ENCODE measurements at regions not wholly inside any gene's neighbourhood (a gene's known extent, or its start where the extent isn't known, plus 50 kb on each side); places are given as distances from the start of the nearest gene placed in this dataset.
"Not testable (repeated sequence)": the region's sequence is repeated elsewhere in the genome, so short reads cannot be mapped to it uniquely, and the experiment has no call there.

DNA sequence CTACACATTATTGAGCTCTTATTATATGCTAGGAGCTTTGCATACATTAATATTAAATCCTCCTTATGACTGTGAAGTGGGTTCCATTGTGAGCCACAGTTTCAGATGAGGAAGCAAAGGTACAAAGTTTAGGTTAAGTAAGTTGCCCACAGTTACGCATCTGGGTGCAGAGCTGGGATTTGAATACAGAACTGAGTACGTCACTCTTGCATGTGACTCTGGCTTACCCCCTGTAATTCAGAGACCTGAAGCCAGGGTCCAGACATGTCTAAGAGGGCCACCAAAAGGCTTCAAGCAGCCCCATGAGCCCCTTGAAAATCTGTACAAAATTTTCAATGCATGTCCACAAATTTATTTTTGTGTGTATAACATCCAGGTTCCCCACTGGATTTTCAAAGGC lies 71.8 kb downstream of the KLF15 start:
- Histone ChIP-seq H3K4me1 (ENCODE audit: control insufficient read depth in 3 of 3, insufficient read depth in 2 of 3, low read depth in 1 of 3, low read length in 2 of 3) (peaks cover 0 to 6% (median 0%) of the 10 kb centered on the region in 3 donors), H3K27ac (ENCODE audit: low read depth in 1 of 3, low read length in 2 of 3) (no peak overlapping the region), H3K27me3 (ENCODE audit: control insufficient read depth in 3 of 3, insufficient read depth in 3 of 3, low read length in 3 of 3) (peaks cover 0 to 38% (median 3%) of the 10 kb centered on the region in 3 donors), H3K36me3 (ENCODE audit: control insufficient read depth in 3 of 3, insufficient read depth in 2 of 3, low read depth in 1 of 3, low read length in 3 of 3) (no peaks in the 10 kb centered on the region), H3K9me3 (ENCODE audit: control insufficient read depth in 2 of 2, insufficient read depth in 1 of 2, low read depth in 1 of 2, low read length in 1 of 2) (peaks cover 0 to 6% of the 10 kb centered on the region in 2 donors), H3K4me3 (ENCODE audit: low read depth in 1 of 3, low read length in 3 of 3) (no peak overlapping the region)
- 92 to 95% (median 92%) methylated on average over 2 of the region's 2 CpGs for WGBS, 3 donors
- DNase-seq (no peak), FAIRE-seq (no peak)

DNA sequence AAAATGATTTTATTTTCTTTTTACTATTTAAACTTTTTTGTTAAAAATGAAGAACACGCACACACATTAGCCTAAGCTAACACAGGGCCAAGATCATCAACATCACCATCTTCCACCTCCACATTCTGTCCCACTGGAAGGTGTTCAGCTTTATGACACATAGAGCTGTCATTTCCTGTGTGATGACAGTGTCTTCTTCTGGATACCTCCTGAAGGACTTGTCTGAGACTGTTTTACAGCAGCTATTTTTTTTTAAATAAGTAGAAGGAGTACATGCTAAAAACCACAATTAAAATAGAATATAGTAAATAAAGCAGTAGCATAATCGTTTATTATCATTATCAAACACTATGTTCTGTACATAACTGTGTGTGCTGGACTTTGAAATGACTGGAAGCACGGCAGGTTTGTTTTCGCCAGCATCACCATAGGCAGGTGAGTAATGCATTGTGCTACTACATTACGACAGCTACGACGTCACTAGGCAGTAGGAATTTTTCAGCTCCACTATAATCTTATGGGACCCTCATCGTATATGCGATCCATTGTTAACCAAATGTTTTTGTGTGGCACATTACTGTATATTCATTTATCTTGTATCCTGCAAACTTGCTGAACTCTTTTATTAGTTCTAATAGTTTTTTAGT lies 72.8 kb downstream of the KLF15 start:
- peak; percentile 15 to 43 for DNase-seq
- Histone ChIP-seq H3K27ac (ENCODE audit: low read depth in 1 of 3, low read length in 2 of 3) (no peak overlapping the region), H3K36me3 (ENCODE audit: control insufficient read depth in 3 of 3, insufficient read depth in 2 of 3, low read depth in 1 of 3, low read length in 3 of 3) (no peaks in the 10 kb centered on the region), H3K27me3 (ENCODE audit: control insufficient read depth in 3 of 3, insufficient read depth in 3 of 3, low read length in 3 of 3) (peaks cover 0 to 30% (median 3%) of the 10 kb centered on the region in 3 donors), H3K4me1 (ENCODE audit: control insufficient read depth in 3 of 3, insufficient read depth in 2 of 3, low read depth in 1 of 3, low read length in 2 of 3) (peaks cover 0 to 6% (median 0%) of the 10 kb centered on the region in 3 donors), H3K9me3 (ENCODE audit: control insufficient read depth in 2 of 2, insufficient read depth in 1 of 2, low read depth in 1 of 2, low read length in 1 of 2) (peaks cover 0 to 6% of the 10 kb centered on the region in 2 donors), H3K4me3 (ENCODE audit: low read depth in 1 of 3, low read length in 3 of 3) (no peak overlapping the region)
- WGBS, 3 donors, result 36 to 71% (median 41%) methylated on average over 9 of the region's 9 CpGs
- FAIRE-seq, result no peak

DNA sequence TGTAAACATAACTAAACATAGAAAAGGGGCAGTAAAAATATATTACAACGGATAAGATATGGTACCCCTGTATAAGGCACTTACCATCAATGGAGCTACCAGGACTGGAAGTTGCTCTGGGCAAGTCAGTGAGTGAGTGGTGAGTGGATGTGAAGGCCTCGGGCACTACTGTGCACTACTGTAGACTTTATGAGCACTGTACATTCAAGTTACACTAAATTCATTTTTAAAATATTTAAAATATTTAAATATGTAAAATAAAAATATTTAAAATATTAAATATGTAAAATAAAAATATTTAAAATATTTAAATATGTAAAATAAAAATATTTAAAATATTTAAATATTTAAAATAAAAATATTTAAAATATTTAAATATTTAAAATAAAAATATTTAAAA lies 73.6 kb downstream of the KLF15 start:
- not testable (repeated sequence) for DNase-seq; H3K9me3 ChIP-seq (ENCODE audit: control insufficient read depth in 2 of 2, insufficient read depth in 1 of 2, low read depth in 1 of 2, low read length in 1 of 2); H3K27ac ChIP-seq (ENCODE audit: low read depth in 1 of 3, low read length in 2 of 3); H3K4me1 ChIP-seq (ENCODE audit: control insufficient read depth in 3 of 3, insufficient read depth in 2 of 3, low read depth in 1 of 3, low read length in 2 of 3); H3K36me3 ChIP-seq (ENCODE audit: control insufficient read depth in 3 of 3, insufficient read depth in 2 of 3, low read depth in 1 of 3, low read length in 3 of 3); H3K4me3 ChIP-seq (ENCODE audit: low read depth in 1 of 3, low read length in 3 of 3)
- peaks cover 0 to 27% (median 3%) of the 10 kb centered on the region in 3 donors for H3K27me3 ChIP-seq (ENCODE audit: control insufficient read depth in 3 of 3, insufficient read depth in 3 of 3, low read length in 3 of 3)
- FAIRE-seq, result peak; percentile 100
- 71 to 84% (median 82%) methylated on average over 2 of the region's 2 CpGs for WGBS, 3 donors

GRCh38 chr3:126279853-126280252 lies 77.4 kb downstream of the KLF15 start:
- Histone ChIP-seq H3K36me3 (ENCODE audit: control insufficient read depth in 3 of 3, insufficient read depth in 2 of 3, low read depth in 1 of 3, low read length in 3 of 3) (no peaks in the 10 kb centered on the region), H3K4me1 (ENCODE audit: control insufficient read depth in 3 of 3, insufficient read depth in 2 of 3, low read depth in 1 of 3, low read length in 2 of 3) (no peaks in the 10 kb centered on the region), H3K4me3 (ENCODE audit: low read depth in 1 of 3, low read length in 3 of 3) (no peak overlapping the region), H3K27me3 (ENCODE audit: control insufficient read depth in 3 of 3, insufficient read depth in 3 of 3, low read length in 3 of 3) (peaks cover 0 to 6% (median 0%) of the 10 kb centered on the region in 3 donors), H3K27ac (ENCODE audit: low read depth in 1 of 3, low read length in 2 of 3) (no peak overlapping the region), H3K9me3 (ENCODE audit: control insufficient read depth in 2 of 2, insufficient read depth in 1 of 2, low read depth in 1 of 2, low read length in 1 of 2) (peaks cover 0 to 6% of the 10 kb centered on the region in 2 donors)
- WGBS, 3 donors, result 71 to 79% (median 75%) methylated on average over 1 of the region's 1 CpG
- FAIRE-seq (no peak), DNase-seq (no peak)

DNA sequence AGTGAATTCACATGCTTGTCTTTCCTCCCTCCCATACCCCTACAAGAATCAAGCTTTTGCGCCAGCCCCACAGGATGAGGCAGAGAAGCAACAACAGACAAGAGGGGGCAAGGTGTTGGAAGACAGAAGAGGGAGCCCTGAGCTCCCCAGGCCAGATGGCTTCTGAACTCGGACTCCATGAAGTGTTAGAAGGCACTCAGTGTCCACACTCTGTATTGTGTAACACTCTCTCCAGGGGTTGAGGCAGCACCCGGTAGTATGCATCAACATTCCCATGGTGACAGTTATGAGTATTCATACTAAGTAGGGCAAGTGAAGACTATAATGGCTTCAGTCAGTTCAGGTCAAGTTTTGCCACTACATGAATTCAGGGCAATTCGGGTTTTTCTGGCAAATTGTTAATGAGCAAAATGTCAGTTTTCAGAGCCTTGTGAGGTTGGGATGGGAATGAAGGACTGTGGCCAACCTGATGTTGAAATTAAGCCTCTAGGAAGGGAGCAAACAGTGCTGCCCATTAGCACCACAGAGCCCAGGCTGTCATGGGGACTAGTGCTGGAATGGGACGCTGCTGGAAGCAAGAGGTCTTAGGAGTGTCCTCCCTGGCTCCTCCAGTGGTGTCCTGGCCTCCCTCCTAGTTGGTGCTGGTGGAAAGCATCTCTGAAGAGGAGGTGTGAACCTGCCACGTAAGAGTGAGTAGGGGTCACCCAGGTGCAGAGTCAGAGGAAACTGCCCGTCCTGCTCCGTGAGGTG lies 79.4 kb downstream of the KLF15 start:
- H3K27ac ChIP-seq (ENCODE audit: low read depth in 1 of 3, low read length in 2 of 3), result no peak overlapping the region
- no peaks in the 10 kb centered on the region for H3K4me1 ChIP-seq (ENCODE audit: control insufficient read depth in 3 of 3, insufficient read depth in 2 of 3, low read depth in 1 of 3, low read length in 2 of 3)
- H3K36me3 ChIP-seq (ENCODE audit: control insufficient read depth in 3 of 3, insufficient read depth in 2 of 3, low read depth in 1 of 3, low read length in 3 of 3), result no peaks in the 10 kb centered on the region
- FAIRE-seq (no peak), DNase-seq (no peak)
- peaks cover 0 to 5% of the 10 kb centered on the region in 2 donors for H3K9me3 ChIP-seq (ENCODE audit: control insufficient read depth in 2 of 2, insufficient read depth in 1 of 2, low read depth in 1 of 2, low read length in 1 of 2)
- peaks cover 0 to 5% (median 0%) of the 10 kb centered on the region in 3 donors for H3K27me3 ChIP-seq (ENCODE audit: control insufficient read depth in 3 of 3, insufficient read depth in 3 of 3, low read length in 3 of 3)
- no peak overlapping the region for H3K4me3 ChIP-seq (ENCODE audit: low read depth in 1 of 3, low read length in 3 of 3)
- 68 to 78% (median 75%) methylated on average over 8 of the region's 8 CpGs for WGBS, 3 donors

DNA sequence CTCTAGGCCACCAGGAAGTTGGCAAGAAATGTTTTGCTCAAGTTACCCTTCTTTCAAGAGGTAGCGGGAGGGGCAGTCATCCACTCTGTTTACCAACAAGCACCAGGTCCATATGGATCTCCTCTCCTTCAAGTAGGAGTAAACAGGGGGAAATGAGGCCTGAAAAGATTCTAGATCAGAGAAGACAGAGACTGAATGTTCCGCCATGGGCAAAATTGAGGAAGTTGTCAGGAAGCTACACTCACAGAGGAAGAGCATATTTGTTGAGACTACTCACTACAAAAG lies 81.6 kb downstream of the KLF15 start:
- H3K36me3 ChIP-seq (ENCODE audit: control insufficient read depth in 3 of 3, insufficient read depth in 2 of 3, low read depth in 1 of 3, low read length in 3 of 3), result no peaks in the 10 kb centered on the region
- H3K9me3 ChIP-seq (ENCODE audit: control insufficient read depth in 2 of 2, insufficient read depth in 1 of 2, low read depth in 1 of 2, low read length in 1 of 2), result no peaks in the 10 kb centered on the region
- no peak overlapping the region for H3K4me3 ChIP-seq (ENCODE audit: low read depth in 1 of 3, low read length in 3 of 3)
- no peaks in the 10 kb centered on the region for H3K4me1 ChIP-seq (ENCODE audit: control insufficient read depth in 3 of 3, insufficient read depth in 2 of 3, low read depth in 1 of 3, low read length in 2 of 3)
- peaks cover 0 to 2% (median 0%) of the 10 kb centered on the region in 3 donors for H3K27me3 ChIP-seq (ENCODE audit: control insufficient read depth in 3 of 3, insufficient read depth in 3 of 3, low read length in 3 of 3)
- FAIRE-seq (no peak), DNase-seq (no peak)
- H3K27ac ChIP-seq (ENCODE audit: low read depth in 1 of 3, low read length in 2 of 3), result peak overlapping the region in 1 of 3 donors; percentile 50
- 80 to 90% (median 82%) methylated on average over 2 of the region's 2 CpGs for WGBS, 3 donors

DNA sequence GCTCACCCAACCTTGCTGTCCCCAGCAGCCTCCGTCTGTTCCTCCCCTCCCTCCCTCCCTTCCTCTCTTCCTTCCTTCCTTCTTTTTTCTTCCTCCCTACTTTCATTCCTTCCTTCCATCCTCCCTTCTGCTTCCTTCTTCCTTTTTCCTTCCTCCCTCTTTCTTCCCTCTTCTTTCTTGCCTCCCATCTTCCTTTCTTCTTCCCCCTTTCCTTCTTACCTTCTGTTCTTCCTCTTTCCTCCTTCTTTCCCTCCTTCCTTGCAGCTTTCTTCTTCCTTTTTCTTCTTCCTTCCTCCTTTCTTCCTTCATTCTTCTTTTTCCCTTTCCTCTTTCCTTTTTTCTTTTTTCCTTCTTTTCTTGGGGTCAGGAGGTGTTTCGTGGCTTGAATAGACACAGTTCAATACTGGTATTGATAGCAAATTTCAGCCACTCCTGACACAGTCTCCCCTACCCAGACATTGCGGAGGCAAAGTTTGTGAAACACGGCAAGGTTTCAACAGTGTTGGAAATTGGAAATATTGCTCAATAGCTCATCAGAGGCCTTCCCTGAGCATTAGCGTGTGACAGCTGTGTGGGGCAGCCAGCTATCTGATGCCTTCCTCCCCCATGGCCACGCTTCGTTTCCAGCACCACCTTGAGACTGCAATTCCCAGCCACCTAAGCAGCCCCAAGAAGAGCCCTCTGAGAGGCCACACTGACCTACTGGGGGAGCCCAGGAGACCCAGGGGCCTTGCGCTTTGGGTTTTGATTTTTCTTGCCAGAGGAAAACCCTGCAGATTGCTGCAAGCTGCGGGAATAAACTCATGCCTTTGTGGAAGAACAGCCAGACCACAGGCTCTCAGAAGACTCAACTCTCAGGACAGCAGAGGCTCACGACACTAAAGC lies 82.2 kb downstream of the KLF15 start:
- Histone ChIP-seq H3K27ac (ENCODE audit: low read depth in 1 of 3, low read length in 2 of 3) (no peak overlapping the region), H3K4me3 (ENCODE audit: low read depth in 1 of 3, low read length in 3 of 3) (no peak overlapping the region), H3K4me1 (ENCODE audit: control insufficient read depth in 3 of 3, insufficient read depth in 2 of 3, low read depth in 1 of 3, low read length in 2 of 3) (no peaks in the 10 kb centered on the region), H3K9me3 (ENCODE audit: control insufficient read depth in 2 of 2, insufficient read depth in 1 of 2, low read depth in 1 of 2, low read length in 1 of 2) (no peaks in the 10 kb centered on the region), H3K36me3 (ENCODE audit: control insufficient read depth in 3 of 3, insufficient read depth in 2 of 3, low read depth in 1 of 3, low read length in 3 of 3) (no peaks in the 10 kb centered on the region), H3K27me3 (ENCODE audit: control insufficient read depth in 3 of 3, insufficient read depth in 3 of 3, low read length in 3 of 3) (peaks cover 0 to 2% (median 0%) of the 10 kb centered on the region in 3 donors)
- 78 to 79% (median 78%) methylated on average over 10 of the region's 10 CpGs for WGBS, 3 donors
- FAIRE-seq (no peak), DNase-seq (no peak)

DNA sequence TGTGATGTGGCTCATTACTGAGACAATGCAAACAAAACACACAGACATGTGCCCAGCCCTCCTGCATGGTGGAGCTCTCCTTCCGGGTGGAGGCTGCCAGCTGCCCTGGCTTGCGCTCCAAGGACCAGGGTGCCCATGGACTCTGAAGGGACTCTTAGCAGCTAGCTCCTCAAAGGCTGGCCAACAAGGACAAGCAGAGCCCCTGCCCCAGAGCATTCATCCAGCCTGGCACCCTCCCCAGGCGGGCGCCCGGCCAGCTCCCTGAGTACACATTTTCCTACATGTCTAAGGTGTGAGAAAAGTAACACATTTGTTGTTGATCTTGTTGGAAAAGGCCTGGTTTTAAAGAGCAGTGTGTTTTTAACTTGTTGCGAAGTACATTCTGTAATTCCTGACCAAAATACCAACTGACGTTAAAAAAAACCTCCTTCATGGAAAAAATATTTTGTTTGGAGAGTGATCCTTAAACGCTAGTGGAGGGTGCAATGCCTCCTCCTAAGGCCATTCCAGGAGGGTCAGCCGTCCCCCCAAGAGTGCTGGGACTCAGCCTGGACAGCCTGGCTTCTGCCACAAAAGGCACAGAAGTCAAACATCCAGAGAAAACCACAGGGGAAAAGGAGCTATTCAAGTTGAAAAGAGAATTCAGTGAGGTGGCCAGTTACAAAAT lies 86.9 kb downstream of the KLF15 start:
- peak overlapping the region in 1 of 3 donors; percentile 34 for H3K27ac ChIP-seq (ENCODE audit: low read depth in 1 of 3, low read length in 2 of 3)
- H3K4me1 ChIP-seq (ENCODE audit: control insufficient read depth in 3 of 3, insufficient read depth in 2 of 3, low read depth in 1 of 3, low read length in 2 of 3), result peaks cover 0 to 10% (median 0%) of the 10 kb centered on the region in 3 donors
- peaks cover 0 to 10% (median 4%) of the 10 kb centered on the region in 3 donors for H3K27me3 ChIP-seq (ENCODE audit: control insufficient read depth in 3 of 3, insufficient read depth in 3 of 3, low read length in 3 of 3)
- no peaks in the 10 kb centered on the region for H3K36me3 ChIP-seq (ENCODE audit: control insufficient read depth in 3 of 3, insufficient read depth in 2 of 3, low read depth in 1 of 3, low read length in 3 of 3)
- WGBS, 3 donors, result 55 to 67% (median 56%) methylated on average over 9 of the region's 9 CpGs
- no peak overlapping the region for H3K4me3 ChIP-seq (ENCODE audit: low read depth in 1 of 3, low read length in 3 of 3)
- no peak for FAIRE-seq
- no peak for DNase-seq
- H3K9me3 ChIP-seq (ENCODE audit: control insufficient read depth in 2 of 2, insufficient read depth in 1 of 2, low read depth in 1 of 2, low read length in 1 of 2), result no peaks in the 10 kb centered on the region
